Fibroblast of upper back skin (primary cell): ENCODE measurements at regions not wholly inside any gene's neighbourhood (a gene's known extent, or its start where the extent isn't known, plus 50 kb on each side); places are given as distances from the start of the nearest gene placed in this dataset.

Experiments used
- DNase-seq: peaks from one replicate; pipeline ENCODE4 v3.0.0-alpha.2; 2013

GRCh38 chr10:130466271-130466997 lies 330.2 kb downstream of the GLRX3 start:
- no peak for DNase-seq

DNA sequence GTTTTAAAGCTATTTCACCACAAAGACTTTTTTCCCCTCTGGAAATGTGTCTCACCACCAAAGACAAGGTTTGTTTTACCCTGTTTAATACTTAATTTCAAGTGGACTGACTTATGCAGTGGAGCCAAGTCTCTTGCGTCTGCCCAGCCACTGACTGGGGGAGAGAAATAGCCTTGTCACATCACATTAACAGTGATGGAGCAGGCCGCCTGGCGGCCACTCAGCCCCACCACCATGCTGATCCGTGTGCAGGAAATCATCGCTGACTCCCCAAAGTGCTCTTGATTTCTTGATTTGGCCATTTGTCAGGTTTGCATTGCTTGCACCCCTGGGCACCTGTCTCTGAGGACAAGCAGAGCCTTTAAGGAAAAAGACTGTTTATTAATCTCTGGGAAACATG lies 334.1 kb downstream of the GLRX3 start:
- no peak for DNase-seq

DNA sequence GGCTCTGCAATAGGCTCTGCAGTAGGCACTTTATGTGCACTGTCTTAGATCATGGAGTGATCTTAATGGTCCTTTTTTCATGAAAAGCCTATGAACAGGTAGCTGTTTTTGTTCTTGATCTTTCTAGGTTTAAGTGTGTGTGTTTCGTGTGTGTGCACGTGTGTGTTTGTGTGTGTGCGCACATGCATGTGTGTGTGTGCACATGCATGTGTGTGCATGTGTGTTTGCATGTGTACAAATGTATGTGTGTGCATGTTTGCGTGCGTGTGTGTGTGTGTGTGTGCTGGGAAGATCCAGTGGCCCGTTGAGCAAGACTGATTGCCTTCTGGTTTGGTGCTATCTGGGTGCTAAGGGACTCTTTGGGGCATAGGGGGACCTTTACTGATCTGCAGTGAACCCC lies 334.8 kb downstream of the GLRX3 start:
- no peak for DNase-seq

DNA sequence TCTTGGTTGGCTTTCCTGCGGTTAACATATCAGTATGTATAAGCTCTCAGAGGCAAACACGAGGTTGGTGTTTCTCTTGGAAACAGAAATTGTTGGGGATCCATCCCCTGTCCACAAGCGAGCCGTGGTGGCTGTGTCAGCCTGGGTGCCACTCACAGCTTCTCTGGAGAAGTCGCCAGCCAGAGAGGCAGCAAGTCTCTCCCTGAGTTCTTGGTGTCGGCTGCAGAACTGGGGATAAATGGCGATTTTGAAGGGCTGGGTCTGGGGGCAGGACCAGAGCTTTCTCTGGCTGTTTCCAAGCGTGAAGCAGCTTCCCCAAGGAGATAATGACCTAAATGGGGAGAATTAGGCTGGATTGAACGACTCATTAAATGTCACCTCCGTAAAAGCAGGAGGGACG lies 335.3 kb downstream of the GLRX3 start:
- no peak for DNase-seq

DNA sequence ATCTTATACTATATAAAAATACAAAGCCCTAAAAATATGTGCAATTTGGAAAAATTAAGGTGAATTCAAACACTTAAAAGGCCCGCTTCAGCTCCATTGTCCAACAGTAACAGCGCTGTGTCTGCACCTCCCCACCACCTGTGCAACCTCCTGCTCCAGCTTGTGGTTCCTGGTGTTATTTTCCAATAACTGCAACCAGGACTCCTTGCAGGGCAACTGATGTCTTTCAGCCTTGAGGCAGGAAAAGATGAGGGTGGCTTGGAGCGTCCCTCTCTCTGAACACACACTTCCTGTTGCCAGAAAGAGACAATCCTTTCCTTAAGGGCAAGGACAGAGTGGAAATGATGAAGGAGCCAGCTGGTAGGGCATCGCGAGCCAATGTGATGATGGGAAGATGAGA lies 336.0 kb downstream of the GLRX3 start:
- no peak for DNase-seq

DNA sequence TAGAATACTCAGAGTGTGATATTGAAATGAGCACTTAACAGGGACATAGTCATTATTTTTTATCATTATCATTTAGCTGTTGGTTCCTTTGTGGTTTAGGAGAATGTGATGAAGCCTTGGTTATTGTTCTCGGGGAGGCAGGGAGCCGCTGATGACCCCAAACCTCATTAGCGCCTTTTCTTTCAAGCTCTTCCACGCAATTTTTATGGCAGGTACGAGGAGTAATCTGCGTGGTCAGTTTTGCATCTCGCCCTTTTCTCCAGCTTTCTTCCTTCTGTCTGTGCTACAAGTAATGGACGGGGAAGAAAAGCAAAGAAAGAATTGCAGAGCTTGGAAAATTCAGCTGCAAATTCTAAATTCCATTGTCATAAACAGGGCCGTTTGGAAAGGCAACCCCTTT lies 338.4 kb downstream of the GLRX3 start:
- no peak for DNase-seq

- no peak for DNase-seq
These were observed 341.2 kb downstream of the GLRX3 start for GRCh38 chr10:130477360-130477759.

DNA sequence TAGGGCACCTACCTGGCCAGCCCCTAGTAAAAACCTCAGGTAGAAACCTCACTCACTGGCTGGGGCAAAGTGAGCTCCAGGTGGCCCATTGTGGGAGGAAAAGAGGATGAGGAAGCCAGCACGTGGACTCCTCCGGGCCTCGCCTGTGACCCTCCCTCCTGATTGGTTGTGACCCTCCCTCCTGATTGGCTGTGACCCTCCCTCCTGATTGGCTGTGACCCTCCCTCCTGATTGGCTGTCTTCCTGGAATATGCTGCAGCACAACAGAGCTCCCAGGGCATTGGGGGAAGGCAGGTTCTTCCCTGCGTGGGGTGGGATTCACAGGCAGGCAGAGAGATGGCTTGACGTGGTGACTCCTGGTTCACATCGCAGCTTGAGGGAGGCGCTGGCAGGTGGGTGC lies 343.0 kb downstream of the GLRX3 start:
- no peak for DNase-seq

DNA sequence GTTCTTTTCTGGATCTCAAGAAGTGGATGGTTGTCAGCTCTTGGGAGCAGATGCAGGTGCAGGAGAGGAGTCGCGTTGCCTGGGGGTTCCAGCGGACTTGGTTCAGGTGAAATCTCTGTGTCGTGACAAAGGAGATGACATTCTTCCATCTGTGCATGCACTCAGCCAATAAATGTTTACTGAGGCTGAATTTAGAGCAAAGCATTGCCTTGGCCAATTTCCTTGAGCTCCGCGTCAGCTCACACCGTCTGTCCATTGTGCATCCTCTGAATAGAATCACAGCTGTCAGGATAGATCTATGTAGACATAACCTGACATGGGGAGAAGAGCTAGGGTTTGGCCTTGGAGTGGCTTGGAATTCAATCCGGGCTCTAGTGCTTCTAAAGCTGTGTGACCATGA lies 343.7 kb downstream of the GLRX3 start:
- no peak for DNase-seq

DNA sequence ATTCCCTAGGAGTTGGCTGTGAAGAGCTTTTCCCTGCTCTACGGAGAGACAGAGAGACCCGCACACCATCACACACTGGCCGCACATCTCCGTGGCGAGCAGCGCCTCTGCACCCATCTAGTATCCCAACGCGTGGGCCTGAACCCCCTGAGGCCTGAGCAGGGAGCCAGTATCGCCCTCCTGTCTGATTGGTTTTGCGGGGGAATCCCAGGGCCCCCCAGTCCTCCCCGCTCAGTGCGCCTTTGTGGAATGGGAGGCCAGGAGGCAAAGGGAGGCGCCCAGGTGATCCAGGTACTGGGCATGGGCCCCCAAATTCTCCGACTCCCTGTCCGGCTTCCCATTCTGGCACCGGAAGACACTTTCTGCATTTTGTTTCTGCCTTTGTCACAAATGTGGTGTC lies 344.3 kb downstream of the GLRX3 start:
- DNase-seq, result no peak

DNA sequence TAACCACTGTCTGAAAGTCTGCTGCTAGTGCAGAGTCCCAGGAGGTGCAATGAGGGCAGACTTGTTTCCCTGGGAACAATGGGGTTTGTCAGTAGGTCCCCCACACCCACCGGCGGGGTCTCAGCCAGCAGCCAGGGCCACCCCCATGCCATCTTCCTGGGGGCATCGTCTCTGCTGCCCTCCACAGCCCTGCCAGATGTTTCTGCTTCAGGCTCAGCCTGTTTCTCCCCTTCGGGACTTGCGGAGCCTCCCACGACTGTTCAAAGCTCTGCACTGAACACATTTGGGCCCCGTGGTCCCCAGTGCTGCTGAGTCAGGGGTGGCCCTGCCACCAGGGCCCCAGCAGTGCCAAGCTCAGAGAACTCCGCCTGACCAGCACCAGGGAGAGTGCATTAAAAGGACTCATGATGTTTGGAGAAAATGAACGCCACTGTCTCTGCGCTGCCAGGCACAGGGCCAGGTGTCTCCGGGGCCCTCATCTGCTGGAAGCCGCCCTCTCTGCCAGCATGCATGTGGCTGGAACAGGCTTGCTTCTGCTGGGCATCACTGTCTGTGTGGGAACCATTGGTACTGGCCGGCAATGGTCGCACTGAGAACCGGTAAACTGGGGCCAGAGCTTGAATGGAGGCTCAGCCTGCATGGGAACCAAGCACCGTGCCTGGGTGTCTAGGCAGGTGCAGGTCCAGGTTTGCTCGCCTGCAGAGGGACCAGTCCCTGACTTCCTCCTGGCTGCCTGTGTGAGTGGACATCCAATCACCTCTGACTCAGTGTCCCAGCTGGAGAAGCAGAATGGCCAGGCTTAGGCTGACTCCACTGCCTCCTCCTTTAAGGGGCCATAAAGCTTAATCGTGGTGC lies 345.1 kb downstream of the GLRX3 start:
- no peak for DNase-seq

GRCh38 chr10:130481936-130482335 lies 345.7 kb downstream of the GLRX3 start:
- no peak for DNase-seq

GRCh38 chr10:130483691-130484467 lies 347.7 kb downstream of the GLRX3 start:
- no peak for DNase-seq

- no peak for DNase-seq
These were observed 348.4 kb downstream of the GLRX3 start for GRCh38 chr10:130484468-130485180.

DNA sequence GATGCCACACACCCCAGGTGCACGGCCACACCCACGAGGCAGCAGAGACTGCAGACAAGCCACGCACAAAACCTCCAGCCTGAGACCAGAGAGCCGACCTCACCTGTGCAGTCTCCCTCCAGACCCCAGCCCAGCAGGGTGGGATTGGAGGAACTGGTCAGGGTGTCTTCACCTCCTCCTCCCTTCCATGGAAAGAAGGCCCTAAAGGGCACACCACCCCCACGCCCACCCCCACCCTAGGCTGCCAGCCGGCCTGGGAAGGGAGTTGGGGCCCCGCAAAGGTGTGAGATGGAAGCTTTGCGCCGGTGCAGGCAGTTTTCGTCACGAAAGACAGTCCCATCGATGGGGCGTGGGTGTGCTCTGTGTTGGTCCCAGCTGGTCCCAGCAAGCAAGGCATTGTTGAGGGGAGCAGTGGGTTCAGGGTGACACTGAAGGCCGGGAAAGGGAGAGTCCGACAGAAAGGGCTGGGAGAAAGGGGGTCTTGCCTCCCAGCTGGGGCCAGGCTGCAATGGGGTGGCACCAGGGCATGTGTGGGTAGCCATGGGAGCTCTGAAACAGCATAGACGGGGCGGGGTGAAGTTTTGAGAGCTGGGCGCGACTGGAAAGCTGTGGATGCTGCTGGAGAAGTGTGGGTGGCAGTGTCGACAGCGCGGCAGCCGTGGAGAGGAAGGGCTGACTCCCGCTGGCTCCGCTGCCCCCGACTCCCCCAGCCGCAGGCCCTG lies 349.2 kb downstream of the GLRX3 start:
- DNase-seq, result no peak

DNA sequence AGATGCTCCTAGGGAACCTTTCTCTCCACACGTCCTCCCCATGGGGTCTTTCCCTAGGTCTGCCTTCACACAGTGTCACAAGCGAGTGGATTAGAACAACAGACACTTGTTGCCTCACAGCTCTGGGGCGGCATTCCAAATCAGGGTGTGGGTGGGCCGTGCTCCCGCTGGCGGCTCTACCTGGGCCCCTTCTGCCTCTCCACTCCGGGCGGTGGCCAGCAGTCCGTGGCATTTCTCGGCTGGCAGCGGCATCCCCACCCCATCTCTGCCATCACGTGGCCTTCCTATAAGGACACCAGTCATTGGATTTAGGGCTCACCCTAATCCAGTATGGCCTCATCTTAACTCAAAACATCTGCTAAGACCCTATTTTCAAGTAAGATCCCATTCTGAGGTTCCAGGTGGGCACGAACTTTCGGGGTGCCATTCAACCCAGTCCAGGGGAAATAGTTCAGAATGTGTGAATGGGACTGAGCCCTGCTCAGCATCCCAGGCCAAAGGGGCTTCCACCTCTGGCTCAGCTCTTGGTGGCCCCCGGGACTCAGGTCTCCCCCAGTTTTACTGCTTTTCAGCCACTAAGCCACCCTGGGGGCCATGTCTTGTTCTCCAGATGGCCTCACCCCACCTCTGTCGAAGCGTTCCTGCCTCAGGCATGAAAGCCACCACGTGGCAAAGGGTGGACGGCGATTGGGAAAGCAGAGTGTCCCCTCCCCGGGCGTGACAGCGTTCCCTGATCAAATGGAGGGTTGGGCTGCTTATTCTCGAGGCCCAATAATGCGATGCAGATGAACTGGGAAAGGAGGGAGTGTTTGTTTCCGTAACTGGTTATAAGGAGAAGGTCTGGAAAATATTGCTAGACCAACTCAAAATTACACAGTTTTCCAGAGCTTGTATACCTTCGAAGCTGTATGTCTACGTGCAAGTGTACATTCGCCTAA lies 350.0 kb downstream of the GLRX3 start:
- DNase-seq, result no peak

- DNase-seq, result no peak
These were observed 350.7 kb downstream of the GLRX3 start for GRCh38 chr10:130486906-130487305.

DNA sequence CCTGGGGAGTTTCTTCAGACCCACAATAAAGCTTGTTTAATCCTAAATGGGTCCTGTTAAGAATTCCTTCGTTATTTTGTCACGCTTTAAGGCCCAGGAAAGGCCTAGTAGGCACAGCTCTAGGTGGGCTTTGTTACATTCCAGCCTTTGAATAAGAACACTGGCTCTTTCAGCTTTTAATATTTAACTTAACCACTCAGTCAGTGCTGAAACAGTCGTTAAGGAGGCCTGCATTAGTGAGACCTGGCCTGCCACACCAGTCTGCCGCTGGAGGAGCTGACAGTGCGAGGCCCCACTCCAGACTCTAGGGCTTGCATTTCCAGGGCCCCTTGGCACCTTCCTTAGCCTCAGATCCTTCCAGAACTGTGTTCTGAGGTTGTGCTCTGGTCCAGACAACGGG lies 351.4 kb downstream of the GLRX3 start:
- no peak for DNase-seq

GRCh38 chr10:130489891-130490290 lies 353.7 kb downstream of the GLRX3 start:
- no peak for DNase-seq

DNA sequence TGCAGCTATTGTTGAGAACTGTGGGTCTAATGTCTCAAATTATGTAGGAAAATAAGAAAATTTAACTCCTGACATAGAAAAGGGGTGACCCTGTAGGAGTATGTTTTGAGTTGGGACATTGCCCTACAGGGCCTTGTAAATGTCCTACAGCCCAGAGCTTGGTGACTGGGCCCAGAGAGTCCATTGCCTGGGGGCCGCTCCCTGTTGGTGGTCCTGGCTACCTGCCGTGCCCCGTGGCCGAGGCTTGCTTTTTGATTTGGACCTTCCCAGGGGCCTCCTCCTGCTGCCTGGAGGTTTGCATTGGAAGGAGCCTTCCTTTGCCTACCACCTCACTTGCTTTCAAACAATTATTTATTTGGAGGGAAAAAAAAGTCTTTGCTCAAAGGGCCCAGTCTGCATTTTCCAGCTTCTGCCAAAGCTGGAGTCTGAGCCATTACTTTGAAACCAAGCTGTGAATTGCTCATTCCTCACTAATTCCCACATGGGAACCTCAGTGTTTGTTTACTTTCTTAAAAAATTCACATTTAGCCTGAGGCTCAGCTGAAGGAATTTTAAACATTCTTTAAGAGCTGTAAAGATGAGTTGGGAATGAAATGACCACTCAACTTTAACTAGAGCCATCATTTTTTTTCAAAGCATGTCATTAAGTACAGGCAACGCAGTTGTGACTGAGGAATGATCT lies 355.0 kb downstream of the GLRX3 start:
- no peak for DNase-seq

- no peak for DNase-seq
These were observed 355.5 kb downstream of the GLRX3 start for GRCh38 chr10:130491693-130492050.
